MCF 10A (cell line): ENCODE measurements at regions not wholly inside any gene's neighbourhood (a gene's known extent, or its start where the extent isn't known, plus 50 kb on each side); places are given as distances from the start of the nearest gene placed in this dataset.

Experiments used
- BruUV-seq: library from RNA; stranded (reverse); fragments of 400-500 nt; replicated peaks from 2 replicates; lab custom pipeline; 2021; lab: Mats Ljungman, UMichigan
- CTCF ChIA-PET: fragments of 300-600 bp; sonication (Branson Sonifier 250); formaldehyde crosslinking; extraction: SDS; loops from one replicate; lab custom pipeline; 2021; ENCODE audit warnings: antibody characterized with exemption, inconsistent platforms; lab: Yijun Ruan, JAX
- POLR2A ChIA-PET: fragments of 300-600, 350-650 bp; sonication (Branson Sonifier 250); formaldehyde crosslinking; extraction: SDS; loops from one replicate; lab custom pipeline; 2020; ENCODE audit warnings: antibody characterized with exemption, inconsistent platforms; lab: Yijun Ruan, JAX
- DNase-seq: peaks from one replicate; pipeline ENCODE4 v3.0.0-alpha.2; 2018; ENCODE audit not compliant: unreplicated experiment
- H3K27ac Mint-ChIP-seq: one replicate; pipeline ENCODE4 v1.8.0; 2022; ENCODE audit warnings: mild to moderate bottlenecking, low read depth, mixed read lengths; ENCODE audit not compliant: unreplicated experiment
- H3K27me3 Mint-ChIP-seq: one replicate; pipeline ENCODE4 v1.8.0; 2022; ENCODE audit warnings: mixed read lengths; ENCODE audit not compliant: insufficient read depth, unreplicated experiment
- H3K36me3 Mint-ChIP-seq: one replicate; pipeline ENCODE4 v1.8.0; 2022; ENCODE audit warnings: mild to moderate bottlenecking, moderate library complexity, mixed read lengths; ENCODE audit not compliant: insufficient read depth, unreplicated experiment
- H3K4me1 Mint-ChIP-seq: one replicate; pipeline ENCODE4 v1.8.0; 2022; ENCODE audit warnings: mixed read lengths; ENCODE audit not compliant: insufficient read depth, unreplicated experiment
- H3K4me3 Mint-ChIP-seq: one replicate; pipeline ENCODE4 v1.8.0; 2022; ENCODE audit warnings: mild to moderate bottlenecking, moderate library complexity, mixed read lengths; ENCODE audit not compliant: unreplicated experiment
- H3K9me3 Mint-ChIP-seq: one replicate; pipeline ENCODE4 v1.8.0; 2022; ENCODE audit warnings: mixed read lengths; ENCODE audit not compliant: unreplicated experiment
- CTCF ChIP-seq: fragments of 200-600 bp; IDR thresholded peaks from one replicate; pipeline ENCODE4 v1.8.0; 2022; ENCODE audit warnings: antibody characterized with exemption, mild to moderate bottlenecking; ENCODE audit not compliant: unreplicated experiment
- intact Hi-C: fragments of 100-400 bp; cut with micrococcal nuclease; formaldehyde crosslinking; loops from 2 replicates; pipeline ENCODE4 v1.14.1; 2022

- no peaks in the 10 kb centered on the region for H3K9me3 Mint-ChIP-seq
- no peak overlapping the region for H3K4me3 Mint-ChIP-seq
- no peak for DNase-seq
- intact Hi-C loops = no loop called here
- no peak for TF ChIP-seq CTCF
- no peak overlapping the region for H3K27ac Mint-ChIP-seq
- POLR2A ChIA-PET = interaction anchor here (0.6 to 1.1 kb wide), 2 partner anchors 9 to 170 kb away, joined by 3 read pairs; no protein-coding TSS in a partner anchor
- H3K36me3 Mint-ChIP-seq = no peaks in the 10 kb centered on the region
- no TSS peak for BruUV-seq
- H3K27me3 Mint-ChIP-seq = no peaks in the 10 kb centered on the region
- CTCF ChIA-PET = interaction anchor here (0.7 kb wide), 1 partner anchor 840 kb away, joined by 3 read pairs; no protein-coding TSS in a partner anchor
- no peaks in the 10 kb centered on the region for H3K4me1 Mint-ChIP-seq
Observed at GRCh38 chr5:67453111-67453905, 256.7 kb upstream of the CD180 start.

GRCh38 chr5:67451640-67452279 lies 255.2 kb upstream of the CD180 start:
- DNase-seq = no peak
- no peaks in the 10 kb centered on the region for H3K4me1 Mint-ChIP-seq
- TF ChIP-seq CTCF = no peak
- no peaks in the 10 kb centered on the region for H3K36me3 Mint-ChIP-seq
- ChIA-PET POLR2A (interaction anchor here (0.7 kb wide), 1 partner anchor 11 kb away, joined by 3 read pairs; no protein-coding TSS in a partner anchor), CTCF (interaction anchor here (0.6 kb wide), 2 partner anchors 109 to 318 kb away, joined by 3 read pairs; no protein-coding TSS in a partner anchor)
- no peak overlapping the region for H3K27ac Mint-ChIP-seq
- peaks cover 8% of the 10 kb centered on the region for H3K9me3 Mint-ChIP-seq
- intact Hi-C loops = no loop called here
- BruUV-seq = no TSS peak
- H3K27me3 Mint-ChIP-seq = no peaks in the 10 kb centered on the region
- no peak overlapping the region for H3K4me3 Mint-ChIP-seq

- no peak overlapping the region for H3K27ac Mint-ChIP-seq
- peaks cover 16% of the 10 kb centered on the region for H3K9me3 Mint-ChIP-seq
- H3K4me1 Mint-ChIP-seq = no peaks in the 10 kb centered on the region
- POLR2A ChIA-PET = no interaction called here
- DNase-seq = no peak
- H3K27me3 Mint-ChIP-seq = no peaks in the 10 kb centered on the region
- H3K4me3 Mint-ChIP-seq = no peak overlapping the region
- no peaks in the 10 kb centered on the region for H3K36me3 Mint-ChIP-seq
- CTCF ChIA-PET = interaction anchor here (0.7 kb wide), 1 partner anchor 102 kb away, joined by 4 read pairs; no protein-coding TSS in a partner anchor
- intact Hi-C loops = no loop called here
- TF ChIP-seq CTCF = no peak
- no TSS peak for BruUV-seq
Observed at GRCh38 chr5:67447732-67448131, 251.1 kb upstream of the CD180 start.
